Endothelial cell of umbilical vein (primary cell): ENCODE measurements at regions not wholly inside any gene's neighbourhood (a gene's known extent, or its start where the extent isn't known, plus 50 kb on each side); places are given as distances from the start of the nearest gene placed in this dataset.
"Not testable (repeated sequence)": the region's sequence is repeated elsewhere in the genome, so short reads cannot be mapped to it uniquely, and the experiment has no call there.

Source experiments
- BruUV-seq: library from RNA; stranded (reverse); fragments of 400-500 nt; replicated peaks from 2 replicates; lab custom pipeline; 2021; lab: Mats Ljungman, UMichigan
- CTCF ChIA-PET: fragments of 300-600, 350-600 bp; sonication (Branson Sonifier 250); formaldehyde crosslinking; loops from one replicate; lab custom pipeline; 2021; ENCODE audit warnings: antibody characterized with exemption, inconsistent platforms; lab: Charles Lee
- POLR2A ChIA-PET: fragments of 300-600, 350-600 bp; sonication (Branson Sonifier 250); formaldehyde crosslinking; loops from one replicate; lab custom pipeline; 2021; ENCODE audit warnings: antibody characterized with exemption, inconsistent platforms; lab: Charles Lee
- DNase-seq: peaks from one replicate; pipeline ENCODE4 v3.0.0-alpha.2; 2011; ENCODE audit warnings: low read depth, low spot score
- FAIRE-seq: peaks from 2 replicates; lab custom pipeline; 2011; peaks lifted over from hg19 to GRCh38; lab: Jason Lieb, UNC
- H2AFZ ChIP-seq: 2 replicates; pipeline ENCODE4 v1.6.0; 2012; ENCODE audit warnings: low read depth, low read length, control low read depth, inconsistent platforms
- H3K27ac ChIP-seq: 2 replicates; pipeline ENCODE4 v1.5.1; 2011; ENCODE audit warnings: low read depth, mild to moderate bottlenecking, control low read depth, low read length, moderate library complexity; ENCODE audit not compliant: insufficient read depth
- H3K27me3 ChIP-seq, 2 experiments: 2 replicates each; pipeline versions ENCODE4 v1.6.0 to v1.6.1; 2011; ENCODE audit warnings: low read length in 2 of 2, mixed read lengths in 1 of 2; ENCODE audit not compliant: control insufficient read depth in 2 of 2, insufficient read depth in 2 of 2
- H3K36me3 ChIP-seq, 2 experiments: 2 replicates in 1 of 2; 3 replicates in 1 of 2; pipeline ENCODE4 v1.5.1; 2011; ENCODE audit warnings: low read length in 2 of 2, mild to moderate bottlenecking in 1 of 2, moderate library complexity in 1 of 2; ENCODE audit not compliant: control insufficient read depth in 2 of 2, insufficient read depth in 2 of 2; ENCODE audit errors: extremely low read depth in 1 of 2
- H3K4me1 ChIP-seq: 3 replicates; pipeline ENCODE4 v1.5.1; 2011; ENCODE audit warnings: mild to moderate bottlenecking, low read length; ENCODE audit not compliant: control insufficient read depth, insufficient read depth; ENCODE audit errors: extremely low read depth
- H3K4me2 ChIP-seq: 2 replicates; pipeline ENCODE4 v1.6.1; 2011; ENCODE audit warnings: low read length, control low read depth, mixed read lengths; ENCODE audit not compliant: insufficient read depth
- H3K4me3 ChIP-seq, 3 experiments: fragments of 200-600 bp in 1 of 3; sonication (generic), shearing (Covaris generic) in 1 of 3; replicated peaks in 1 of 3; 2 replicates each; pipeline ENCODE4 v1.5.1; 2011 to 2016; ENCODE audit warnings: control low read depth in 3 of 3, low read length in 3 of 3, mild to moderate bottlenecking in 2 of 3, inconsistent platforms in 1 of 3, low read depth in 1 of 3, moderate library complexity in 1 of 3; ENCODE audit not compliant: insufficient read depth in 1 of 3
- H3K79me2 ChIP-seq: 2 replicates; pipeline ENCODE4 v1.6.0; 2012; ENCODE audit warnings: low read length, inconsistent platforms; ENCODE audit not compliant: control insufficient read depth, insufficient read depth
- H3K9ac ChIP-seq: replicated peaks from 2 replicates; pipeline ENCODE3; 2011; ENCODE audit warnings: low read length, control low read depth; ENCODE audit not compliant: insufficient read depth; ENCODE audit errors: extremely low read depth
- H3K9me1 ChIP-seq: replicated peaks from 3 replicates; pipeline ENCODE4 v1.6.0; 2011; ENCODE audit warnings: mild to moderate bottlenecking, low read length; ENCODE audit not compliant: control insufficient read depth, insufficient read depth; ENCODE audit errors: extremely low read depth
- H3K9me3 ChIP-seq: replicated peaks from 2 replicates; pipeline ENCODE4 v1.5.1; 2012; ENCODE audit warnings: low read length, inconsistent platforms; ENCODE audit not compliant: control insufficient read depth, insufficient read depth
- H4K20me1 ChIP-seq: replicated peaks from 2 replicates; pipeline ENCODE3; 2011; ENCODE audit warnings: mild to moderate bottlenecking, low read length; ENCODE audit not compliant: control insufficient read depth, insufficient read depth; ENCODE audit errors: extremely low read depth
- dilution Hi-C: fragments of 300-500 bp; cut with MboI; formaldehyde crosslinking; loops from one replicate; pipeline ENCODE4 v1.15.0; 2019; ENCODE audit warnings: low sequenced_read_pairs; ENCODE audit not compliant: extremely low pct_ligation_motif_present
- intact Hi-C: fragments of 100-400 bp; cut with micrococcal nuclease; formaldehyde crosslinking; loops from one replicate; pipeline ENCODE4 v1.10.0; 2022

- H3K9me1 ChIP-seq, H2AFZ ChIP-seq, H3K4me1 ChIP-seq, intact Hi-C loops, H3K9me3 ChIP-seq, CTCF ChIA-PET, H3K4me3 ChIP-seq, H4K20me1 ChIP-seq, FAIRE-seq, H3K9ac ChIP-seq, BruUV-seq, H3K4me2 ChIP-seq, H3K27ac ChIP-seq, POLR2A ChIA-PET, H3K27me3 ChIP-seq, H3K79me2 ChIP-seq, dilution Hi-C loops, DNase-seq, H3K36me3 ChIP-seq: not testable (repeated sequence)
These were observed 121.0 kb upstream of the ROPN1B start for GRCh38 chr3:125847966-125848365.

GRCh38 chr3:125855006-125855405 is 114.0 kb upstream of the ROPN1B start:
- H3K4me1 ChIP-seq, H3K9me1 ChIP-seq, H3K27me3 ChIP-seq, H3K36me3 ChIP-seq, H3K4me3 ChIP-seq, H3K27ac ChIP-seq, POLR2A ChIA-PET, FAIRE-seq, DNase-seq, H3K79me2 ChIP-seq, H3K4me2 ChIP-seq, dilution Hi-C loops, intact Hi-C loops, H3K9me3 ChIP-seq, BruUV-seq, CTCF ChIA-PET, H3K9ac ChIP-seq, H2AFZ ChIP-seq, H4K20me1 ChIP-seq: not testable (repeated sequence)

DNA sequence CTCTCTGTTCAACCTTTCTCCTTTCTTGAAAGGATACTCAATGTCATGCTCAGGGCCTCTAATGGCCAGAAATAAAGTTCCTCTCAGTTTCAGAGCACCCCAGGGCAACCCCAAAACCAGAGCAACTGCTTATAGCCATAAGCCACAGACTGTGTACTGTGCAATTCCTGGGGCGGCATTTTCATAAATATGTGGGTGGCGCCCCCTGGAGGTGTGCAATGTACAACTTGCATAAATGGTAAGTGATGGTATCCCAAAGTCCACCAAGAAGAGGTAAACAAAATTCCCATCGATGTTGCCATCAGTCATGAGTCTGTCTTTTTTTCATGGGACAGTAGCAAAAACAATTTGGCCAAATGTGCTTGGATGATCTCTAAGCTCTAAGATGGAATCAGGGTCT is 108.4 kb upstream of the ROPN1B start:
- CTCF ChIA-PET, H3K79me2 ChIP-seq, intact Hi-C loops, dilution Hi-C loops, DNase-seq, FAIRE-seq, H3K9me3 ChIP-seq, H3K27ac ChIP-seq, H3K27me3 ChIP-seq, H3K9ac ChIP-seq, H2AFZ ChIP-seq, H3K9me1 ChIP-seq, POLR2A ChIA-PET, H3K4me1 ChIP-seq, H3K4me3 ChIP-seq, H4K20me1 ChIP-seq, H3K36me3 ChIP-seq, BruUV-seq, H3K4me2 ChIP-seq: not testable (repeated sequence)

DNA sequence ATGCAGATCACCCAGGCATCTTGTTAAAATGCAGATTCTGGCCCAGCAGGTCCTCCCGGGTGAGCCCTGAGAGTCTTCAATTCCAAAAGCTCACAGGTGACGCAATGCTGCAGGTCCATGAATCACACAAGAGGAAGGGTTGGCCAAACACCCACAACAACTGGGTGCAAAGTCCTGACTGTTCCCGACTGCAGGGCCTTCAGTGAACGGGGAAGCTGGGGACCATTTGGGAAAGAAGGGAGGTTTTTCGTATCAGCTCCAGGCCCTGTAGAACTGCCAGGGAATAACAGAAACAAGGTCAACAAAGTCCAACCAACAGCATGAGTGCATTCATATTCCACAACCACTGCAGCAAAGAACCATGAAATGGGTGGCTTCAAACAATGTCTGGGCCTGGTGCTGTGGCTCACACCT is 106.1 kb upstream of the ROPN1B start:
- CTCF ChIA-PET, H3K36me3 ChIP-seq, H3K9me1 ChIP-seq, H3K79me2 ChIP-seq, H3K9me3 ChIP-seq, dilution Hi-C loops, DNase-seq, H3K9ac ChIP-seq, H3K4me1 ChIP-seq, H3K27ac ChIP-seq, H4K20me1 ChIP-seq, BruUV-seq, FAIRE-seq, intact Hi-C loops, H2AFZ ChIP-seq, H3K4me3 ChIP-seq, H3K27me3 ChIP-seq, POLR2A ChIA-PET, H3K4me2 ChIP-seq: not testable (repeated sequence)
